ENCODE measurements at regions not wholly inside any gene's neighbourhood (a gene's known extent, or its start where the extent isn't known, plus 50 kb on each side); places are given as distances from the start of the nearest gene placed in this dataset.

DNA sequence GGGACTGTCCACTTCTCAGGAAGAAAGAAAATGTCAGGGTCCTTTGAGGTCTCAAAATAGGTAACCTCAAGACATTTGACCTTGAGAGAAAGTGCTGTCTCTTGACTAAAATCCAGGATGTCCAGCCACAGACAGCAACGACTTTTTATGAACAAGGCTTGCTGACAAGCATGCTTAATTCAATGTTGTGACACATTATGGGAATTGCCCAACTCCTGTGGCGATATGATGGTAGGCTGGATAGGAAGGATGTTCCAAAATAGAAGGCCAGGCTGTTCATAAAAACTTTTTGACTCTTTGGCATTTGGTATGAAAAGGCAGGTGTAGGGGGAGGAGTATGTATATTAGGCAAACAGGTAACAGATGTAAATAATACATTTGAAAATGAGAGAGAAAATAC is 50.8 kb upstream of the EDNRA start:
- ChIA-PET CTCF (ENCODE audit: low intra/inter-chr PET ratio) (no interaction called here), POLR2A (no interaction called here)
- Histone ChIP-seq H2AFZ (ENCODE audit: low read depth, low read length) (no peak overlapping the region), H4K20me1 (replicated peaks; ENCODE audit: control insufficient read depth, insufficient read depth, low read length) (no peaks in the 10 kb centered on the region), H3K36me3 (ENCODE audit: control insufficient read depth, insufficient read depth, low read length) (no peaks in the 10 kb centered on the region), H3K27ac (ENCODE audit: extremely low read depth, low read depth, low read length) (no peak overlapping the region), H3K9me1 (ENCODE audit: control insufficient read depth, insufficient read depth, low read length) (no peaks in the 10 kb centered on the region), H3K9ac (ENCODE audit: insufficient read depth in 1 of 2, low read depth in 2 of 2, low read length in 2 of 2) (no peak overlapping the region), H3K4me3 (no peak overlapping the region), H3K4me2 (ENCODE audit: insufficient read depth, low read length) (no peak overlapping the region), H3K79me2 (ENCODE audit: control insufficient read depth, insufficient read depth, low read length) (no peaks in the 10 kb centered on the region), H3K27me3 (ENCODE audit: control insufficient read depth in 2 of 2, insufficient read depth in 2 of 2, low read length in 2 of 2) (no peaks in the 10 kb centered on the region), H3K9me3 (replicated peaks; ENCODE audit: control insufficient read depth, insufficient read depth, low read depth, low read length) (no peaks in the 10 kb centered on the region), H3K4me1 (replicated peaks in 1 of 2; ENCODE audit: control insufficient read depth in 2 of 2, insufficient read depth in 2 of 2, low read length in 2 of 2) (no peaks in the 10 kb centered on the region)
- DNase-seq (ENCODE audit: extremely low read depth in 1 of 4, low spot score in 3 of 4) (no peak), ATAC-seq (no peak), FAIRE-seq (no peak)
- 0% methylated on average over 2 of the region's 2 CpGs for WGBS (ENCODE audit: insufficient coverage, low coverage, missing lambda C conversion rate)
- in situ Hi-C loops (cut with MboI) = no loop called here
- no TSS peak for BruUV-seq (replicated peaks)
- no peak for TF ChIP-seq BACH1 (tag; IDR thresholded peaks at IDR 0.05)
- TF ChIP-seq ZNF512 (tag; IDR thresholded peaks at IDR 0.05) = no peak
- TF ChIP-seq MTA3 (IDR thresholded peaks at IDR 0.05; ENCODE audit: borderline replicate concordance) = no peak
- no peak for TF ChIP-seq KAT2B (IDR thresholded peaks at IDR 0.05; ENCODE audit: low read depth, low read length)
- TF ChIP-seq, protein P1, sequence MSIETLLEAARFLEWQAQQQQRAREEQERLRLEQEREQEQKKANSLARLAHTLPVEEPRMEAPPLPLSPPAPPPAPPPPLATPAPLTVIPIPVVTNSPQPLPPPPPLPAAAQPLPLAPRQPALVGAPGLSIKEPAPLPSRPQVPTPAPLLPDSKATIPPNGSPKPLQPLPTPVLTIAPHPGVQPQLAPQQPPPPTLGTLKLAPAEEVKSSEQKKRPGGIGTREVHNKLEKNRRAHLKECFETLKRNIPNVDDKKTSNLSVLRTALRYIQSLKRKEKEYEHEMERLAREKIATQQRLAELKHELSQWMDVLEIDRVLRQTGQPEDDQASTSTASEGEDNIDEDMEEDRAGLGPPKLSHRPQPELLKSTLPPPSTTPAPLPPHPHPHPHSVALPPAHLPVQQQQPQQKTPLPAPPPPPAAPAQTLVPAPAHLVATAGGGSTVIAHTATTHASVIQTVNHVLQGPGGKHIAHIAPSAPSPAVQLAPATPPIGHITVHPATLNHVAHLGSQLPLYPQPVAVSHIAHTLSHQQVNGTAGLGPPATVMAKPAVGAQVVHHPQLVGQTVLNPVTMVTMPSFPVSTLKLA (conservative IDR thresholded peaks at IDR 0.05) = no peak
- TF ChIP-seq, protein P2, sequence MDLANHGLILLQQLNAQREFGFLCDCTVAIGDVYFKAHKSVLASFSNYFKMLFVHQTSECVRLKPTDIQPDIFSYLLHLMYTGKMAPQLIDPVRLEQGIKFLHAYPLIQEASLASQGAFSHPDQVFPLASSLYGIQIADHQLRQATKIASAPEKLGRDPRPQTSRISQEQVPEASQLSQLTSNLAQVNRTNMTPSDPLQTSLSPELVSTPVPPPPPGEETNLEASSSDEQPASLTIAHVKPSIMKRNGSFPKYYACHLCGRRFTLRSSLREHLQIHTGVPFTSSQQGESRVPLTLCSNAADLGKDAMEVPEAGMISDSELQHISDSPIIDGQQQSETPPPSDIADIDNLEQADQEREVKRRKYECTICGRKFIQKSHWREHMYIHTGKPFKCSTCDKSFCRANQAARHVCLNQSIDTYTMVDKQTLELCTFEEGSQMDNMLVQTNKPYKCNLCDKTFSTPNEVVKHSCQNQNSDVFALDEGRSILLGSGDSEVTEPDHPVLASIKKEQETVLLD (IDR thresholded peaks at IDR 0.05) = no peak
- TF ChIP-seq CSDE1 (IDR thresholded peaks at IDR 0.05) = no peak
- TF ChIP-seq PYGO2 (tag; IDR thresholded peaks at IDR 0.05) = no peak
- no peak for TF ChIP-seq MTA2 (IDR thresholded peaks at IDR 0.05; ENCODE audit: low read depth)
- TF ChIP-seq RBFOX2 (IDR thresholded peaks at IDR 0.05; ENCODE audit: low read depth, low read length) = no peak
- no peak for TF ChIP-seq NCOA6 (IDR thresholded peaks at IDR 0.05)
- TF ChIP-seq LCOR (CRISPR knock-in tag; IDR thresholded peaks at IDR 0.05) = no peak
- intact Hi-C loops (cut with micrococcal nuclease) = no loop called here
